Spinal cord (tissue), 9 donors: ENCODE measurements at regions not wholly inside any gene's neighbourhood (a gene's known extent, or its start where the extent isn't known, plus 50 kb on each side); places are given as distances from the start of the nearest gene placed in this dataset.

Experiments
- DNase-seq, 6 donors: peaks; one replicate each; pipeline versions ENCODE4 v3.0.0 to v3.0.0-alpha.2; 2013 to 2015; ENCODE audit warnings: low spot score in 6 of 6, low read depth in 4 of 6
- H3K27ac ChIP-seq: one replicate; pipeline ENCODE4 v1.5.1; 2013; ENCODE audit warnings: low read depth, low read length, control low read depth
- H3K27me3 ChIP-seq: one replicate; pipeline ENCODE4 v1.6.1; 2013; ENCODE audit warnings: low read length; ENCODE audit not compliant: control insufficient read depth, insufficient read depth
- H3K36me3 ChIP-seq: one replicate; pipeline ENCODE4 v1.6.1; 2013; ENCODE audit warnings: low read length; ENCODE audit not compliant: control insufficient read depth, insufficient read depth
- H3K4me1 ChIP-seq: one replicate; pipeline ENCODE4 v1.6.1; 2013; ENCODE audit warnings: low read length; ENCODE audit not compliant: control insufficient read depth, insufficient read depth
- H3K4me3 ChIP-seq: one replicate; pipeline ENCODE4 v1.5.1; 2013; ENCODE audit warnings: low read depth, low read length, control low read depth
- H3K9me3 ChIP-seq: one replicate; pipeline ENCODE4 v1.6.1; 2013; ENCODE audit warnings: low read length; ENCODE audit not compliant: control insufficient read depth, insufficient read depth
- WGBS: methylation state at CpG from one replicate; pipeline ENCODE4 v1.1.5; 2013; ENCODE audit warnings: missing lambda C conversion rate; ENCODE audit not compliant: insufficient coverage; 5-methylcytosine and 5-hydroxymethylcytosine counted together
- donor health status: healthy.

DNA sequence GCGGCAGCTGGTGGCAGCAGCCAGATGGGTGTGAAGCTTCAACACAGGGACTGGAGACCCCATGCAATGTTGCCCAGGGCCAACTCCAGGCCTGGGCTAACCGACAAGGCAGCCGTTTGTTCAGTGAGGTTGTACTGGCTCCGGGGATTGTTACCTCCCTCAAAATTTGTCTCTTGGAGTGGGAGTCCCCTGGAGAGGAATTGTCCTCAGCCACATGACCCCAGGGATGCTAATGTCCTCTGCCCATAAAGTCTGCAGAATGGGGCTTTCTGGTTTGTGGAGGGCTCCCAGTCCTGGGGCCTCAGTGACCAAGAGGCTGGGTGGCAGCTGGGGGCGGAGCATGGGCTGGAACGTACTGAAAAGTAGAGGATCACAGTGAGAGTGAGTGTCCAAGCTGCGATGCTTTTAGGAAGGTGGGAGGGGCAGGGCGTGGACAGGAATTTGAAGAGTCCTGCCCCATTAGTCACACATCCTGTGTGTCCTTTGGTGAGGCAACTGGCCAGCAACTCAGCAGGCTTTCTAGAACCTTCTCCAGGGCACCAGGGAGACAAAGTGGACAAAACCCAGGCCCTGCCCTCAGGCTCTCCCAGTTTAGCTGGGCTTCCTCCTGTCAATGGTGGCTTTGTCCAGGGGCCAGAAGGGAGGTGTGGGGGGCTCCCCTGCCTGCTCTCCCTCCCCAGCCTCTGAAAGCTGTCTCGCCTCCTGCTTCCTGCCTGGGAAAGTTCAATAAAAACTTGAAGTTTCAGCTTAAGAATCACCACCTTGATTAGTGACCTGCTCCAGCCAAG lies 114.0 kb downstream of the NSG2 start:
- peaks cover 3% of the 10 kb centered on the region for H3K9me3 ChIP-seq
- WGBS: 79% methylated on average over 9 of the region's 9 CpGs
- H3K27me3 ChIP-seq: no peaks in the 10 kb centered on the region
- no peak overlapping the region for H3K4me3 ChIP-seq
- H3K36me3 ChIP-seq: no peaks in the 10 kb centered on the region
- H3K4me1 ChIP-seq: peaks cover 5% of the 10 kb centered on the region
- no peak overlapping the region for H3K27ac ChIP-seq
- DNase-seq: no peak

DNA sequence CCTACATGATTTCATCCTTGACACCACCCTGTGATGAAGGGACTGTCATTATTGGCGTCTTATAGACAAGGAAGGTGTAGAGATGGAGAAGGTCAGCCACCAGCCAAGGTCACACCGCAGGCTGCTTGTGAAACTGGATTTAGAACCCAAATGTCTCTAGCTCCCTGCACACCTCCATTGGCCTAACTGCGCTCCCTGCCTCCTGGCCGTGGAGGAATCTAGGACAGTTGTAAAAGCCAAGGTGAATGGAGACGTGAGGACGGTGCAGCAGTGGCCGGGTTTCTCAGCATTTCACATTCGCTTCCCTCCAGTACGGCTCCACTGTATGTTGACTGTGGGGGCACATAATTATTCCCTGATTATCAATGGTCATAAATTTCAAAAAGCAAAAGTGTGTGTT lies 119.9 kb downstream of the NSG2 start:
- Histone ChIP-seq H3K27ac (no peak overlapping the region), H3K27me3 (no peaks in the 10 kb centered on the region), H3K4me1 (peaks cover 21% of the 10 kb centered on the region), H3K9me3 (no peaks in the 10 kb centered on the region), H3K36me3 (no peaks in the 10 kb centered on the region), H3K4me3 (no peak overlapping the region)
- DNase-seq: no peak
- WGBS: 76% methylated on average over 7 of the region's 9 CpGs

DNA sequence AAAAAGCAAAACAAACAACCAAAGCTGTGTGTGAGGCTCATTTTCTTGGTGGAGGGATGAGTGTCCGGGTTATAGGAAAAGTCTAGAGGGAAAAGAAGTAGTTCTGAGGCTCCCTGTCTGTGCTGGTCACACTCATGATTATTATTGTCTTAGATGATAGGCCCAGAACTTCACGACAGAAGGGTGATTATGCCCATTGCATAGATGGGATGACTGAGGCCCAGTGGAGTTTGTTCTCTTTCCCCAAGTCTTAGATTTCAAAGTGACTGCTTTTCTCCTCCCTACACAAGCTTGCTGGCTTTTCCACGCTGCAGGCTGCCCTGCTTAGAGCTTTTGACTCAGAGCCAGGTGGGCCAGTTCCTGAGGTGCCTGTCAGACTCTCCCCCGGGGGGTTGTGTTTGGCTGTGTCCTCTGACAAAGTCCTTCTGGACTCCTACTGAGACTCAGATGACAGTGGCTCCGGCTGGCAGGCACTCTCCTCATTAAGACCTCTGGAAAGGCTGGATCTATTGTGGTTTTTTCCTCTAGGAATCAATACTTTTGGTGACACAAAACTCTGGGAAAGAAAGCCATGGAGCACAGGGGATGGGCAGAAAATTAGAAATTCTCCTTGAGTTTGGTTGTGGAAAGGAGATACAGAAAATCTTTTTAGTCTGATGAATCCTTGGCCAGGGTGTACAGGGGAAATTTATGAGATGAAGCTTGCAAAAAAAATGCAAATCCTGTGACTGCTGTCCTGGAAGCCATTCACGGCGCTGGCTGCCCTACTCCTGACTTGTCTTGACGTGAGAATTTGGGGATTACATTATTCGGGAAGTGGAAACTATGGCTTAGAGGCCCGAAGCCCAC lies 120.9 kb downstream of the NSG2 start:
- Histone ChIP-seq H3K9me3 (no peaks in the 10 kb centered on the region), H3K36me3 (no peaks in the 10 kb centered on the region), H3K4me1 (peaks cover 23% of the 10 kb centered on the region), H3K4me3 (no peak overlapping the region), H3K27ac (peak overlapping the region; percentile 61), H3K27me3 (no peaks in the 10 kb centered on the region)
- 32% methylated on average over 7 of the region's 10 CpGs for WGBS
- DNase-seq: peak in 2 of 6 donors; percentile 77 to 87

DNA sequence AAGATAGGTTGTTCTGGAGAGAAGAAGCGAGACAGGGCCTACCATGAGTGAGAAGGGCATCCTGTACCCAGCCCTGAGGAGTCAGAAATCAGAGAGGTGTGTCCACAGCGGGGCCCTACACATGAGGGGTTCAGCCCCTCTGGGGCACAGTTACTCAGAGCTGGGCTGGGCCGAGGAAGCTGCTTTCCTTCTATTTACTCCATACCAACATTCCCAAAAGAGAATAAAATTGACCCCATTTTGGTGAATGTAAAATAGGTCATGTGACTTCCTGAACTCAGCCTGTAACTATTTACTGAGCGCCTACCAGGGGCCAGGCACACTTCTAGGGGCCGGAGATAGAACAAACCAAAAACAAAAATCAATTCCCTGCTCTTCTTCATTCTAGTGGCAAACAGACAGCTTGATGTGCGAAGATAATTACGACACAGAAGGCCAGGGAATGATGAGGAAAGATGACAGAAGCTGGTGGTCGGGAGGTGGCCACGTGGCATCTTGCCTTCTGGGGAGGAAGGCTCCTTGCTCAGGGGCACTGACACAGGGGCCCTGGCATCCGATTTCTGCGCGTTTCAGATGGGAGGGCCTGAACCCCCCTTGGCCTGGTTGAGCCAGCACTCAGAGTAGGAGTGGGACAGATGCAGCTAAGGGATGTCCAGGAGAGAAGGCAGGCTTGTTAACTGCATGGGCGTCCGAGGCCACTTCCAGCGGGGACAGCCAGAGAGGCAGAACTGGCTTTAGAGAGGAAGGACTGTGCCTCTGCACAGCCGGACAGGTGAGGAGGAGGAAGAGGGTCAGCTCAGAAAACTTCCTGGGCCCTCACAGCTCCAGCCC lies 121.8 kb downstream of the NSG2 start:
- Histone ChIP-seq H3K4me1 (peaks cover 31% of the 10 kb centered on the region), H3K4me3 (no peak overlapping the region), H3K36me3 (no peaks in the 10 kb centered on the region), H3K9me3 (no peaks in the 10 kb centered on the region), H3K27me3 (no peaks in the 10 kb centered on the region), H3K27ac (peak overlapping the region; percentile 61)
- 85% methylated on average over 9 of the region's 16 CpGs for WGBS
- DNase-seq: no peak

GRCh38 chr5:174172152-174172551 lies 126.6 kb downstream of the NSG2 start:
- H3K27ac ChIP-seq: peak overlapping the region; percentile 31
- 0% methylated on average over 4 of the region's 5 CpGs for WGBS
- no peaks in the 10 kb centered on the region for H3K9me3 ChIP-seq
- peaks cover 47% of the 10 kb centered on the region for H3K4me1 ChIP-seq
- peak; percentile 79 to 99 (median 86) for DNase-seq
- H3K36me3 ChIP-seq: no peaks in the 10 kb centered on the region
- H3K27me3 ChIP-seq: no peaks in the 10 kb centered on the region
- no peak overlapping the region for H3K4me3 ChIP-seq

DNA sequence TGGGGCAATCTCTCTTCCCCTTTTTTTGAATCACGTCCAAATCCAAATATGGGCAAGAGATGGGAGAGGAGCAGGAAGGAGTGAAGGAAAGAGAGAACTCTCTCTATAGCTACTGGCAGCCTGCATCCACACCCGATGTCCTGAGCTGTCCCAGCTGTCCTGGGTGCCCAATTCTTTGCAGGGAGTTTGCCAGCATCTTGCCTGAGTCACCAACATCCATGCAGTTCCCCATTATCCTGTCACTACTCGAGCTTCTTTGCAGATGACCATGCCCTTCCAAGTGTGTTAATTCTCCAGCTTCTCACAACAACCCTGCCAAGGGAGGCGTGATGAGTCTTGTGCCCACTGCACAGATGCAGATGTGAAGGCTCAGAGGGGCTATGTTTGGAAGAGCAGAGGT lies 127.1 kb downstream of the NSG2 start:
- 51% methylated on average over 2 of the region's 4 CpGs for WGBS
- Histone ChIP-seq H3K27me3 (no peaks in the 10 kb centered on the region), H3K4me1 (peaks cover 43% of the 10 kb centered on the region), H3K36me3 (no peaks in the 10 kb centered on the region), H3K4me3 (no peak overlapping the region), H3K27ac (peak overlapping the region; percentile 31), H3K9me3 (no peaks in the 10 kb centered on the region)
- no peak for DNase-seq

- DNase-seq: no peak
- no peaks in the 10 kb centered on the region for H3K36me3 ChIP-seq
- H3K4me3 ChIP-seq: no peak overlapping the region
- WGBS: 63% methylated on average over 6 of the region's 6 CpGs
- peaks cover 41% of the 10 kb centered on the region for H3K4me1 ChIP-seq
- no peaks in the 10 kb centered on the region for H3K9me3 ChIP-seq
- no peak overlapping the region for H3K27ac ChIP-seq
- H3K27me3 ChIP-seq: no peaks in the 10 kb centered on the region
These were observed 128.3 kb downstream of the NSG2 start for GRCh38 chr5:174173766-174174165.

GRCh38 chr5:174175716-174176268 lies 130.3 kb downstream of the NSG2 start:
- Histone ChIP-seq H3K27me3 (no peaks in the 10 kb centered on the region), H3K36me3 (no peaks in the 10 kb centered on the region), H3K4me3 (no peak overlapping the region), H3K9me3 (no peaks in the 10 kb centered on the region), H3K4me1 (peaks cover 41% of the 10 kb centered on the region), H3K27ac (no peak overlapping the region)
- peak in 2 of 6 donors; percentile 67 to 86 for DNase-seq
- 44% methylated on average over 7 of the region's 12 CpGs for WGBS

DNA sequence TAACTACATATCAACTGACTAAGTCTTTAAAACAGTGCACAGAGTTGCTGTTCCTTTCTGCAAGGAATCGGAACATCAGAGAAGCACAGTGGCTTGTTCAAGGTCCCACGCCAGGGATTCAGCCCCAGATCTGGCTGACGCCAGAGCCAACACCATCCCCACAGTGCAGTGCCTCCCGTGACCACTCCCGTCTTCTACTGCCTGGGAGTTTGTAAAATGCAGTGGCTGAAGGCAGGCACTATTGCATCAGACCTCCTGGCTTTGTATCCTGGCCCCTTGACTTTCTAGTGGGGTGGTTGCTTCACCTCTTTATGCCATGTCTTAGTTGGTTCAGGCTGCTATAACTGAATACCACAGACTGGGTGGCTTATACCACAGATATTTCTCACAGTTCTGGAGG lies 131.0 kb downstream of the NSG2 start:
- no peak overlapping the region for H3K27ac ChIP-seq
- H3K4me1 ChIP-seq: peaks cover 38% of the 10 kb centered on the region
- no peaks in the 10 kb centered on the region for H3K36me3 ChIP-seq
- no peaks in the 10 kb centered on the region for H3K9me3 ChIP-seq
- no peak overlapping the region for H3K4me3 ChIP-seq
- WGBS: 38% methylated on average over 2 of the region's 5 CpGs
- no peak for DNase-seq
- H3K27me3 ChIP-seq: no peaks in the 10 kb centered on the region
